Erythroblast (primary cell): ENCODE measurements at regions not wholly inside any gene's neighbourhood (a gene's known extent, or its start where the extent isn't known, plus 50 kb on each side); places are given as distances from the start of the nearest gene placed in this dataset.

Source experiments
- GATA1 ChIP-seq: IDR thresholded peaks from 2 replicates; pipeline ENCODE4 v1.6.1; 2011; ENCODE audit warnings: low read depth, mild to moderate bottlenecking, control low read depth, low read length, moderate library complexity
- POLR2A ChIP-seq: IDR thresholded peaks from 2 replicates; pipeline ENCODE4 v1.6.1; 2011; ENCODE audit warnings: mild to moderate bottlenecking, low read length

- no peak for TF ChIP-seq POLR2A
- TF ChIP-seq GATA1: no peak
These were observed 59.0 kb upstream of the PALM2AKAP2 start for GRCh38 chr9:109721001-109721400.
